H1 (cell line): ENCODE measurements at regions not wholly inside any gene's neighbourhood (a gene's known extent, or its start where the extent isn't known, plus 50 kb on each side); places are given as distances from the start of the nearest gene placed in this dataset.

Experiments
- ATF3 ChIP-seq: IDR thresholded peaks from 2 replicates; pipeline ENCODE4 v1.6.1; 2011; ENCODE audit warnings: low read depth, mild to moderate bottlenecking, low read length; ENCODE audit not compliant: insufficient read depth
- CBX8 ChIP-seq: fragments of 300-800, 300-1000 bp; sonication (generic); IDR thresholded peaks from 2 replicates; pipeline ENCODE4 v1.7.1; 2016; ENCODE audit warnings: low read depth, low read length, borderline replicate concordance
- POLR2A ChIP-seq, 2 experiments: IDR thresholded peaks; 1 replicate in 1 of 2; 2 replicates in 1 of 2; pipeline ENCODE4 v1.6.1; 2011; ENCODE audit warnings: low read depth in 2 of 2, low read length in 2 of 2, mild to moderate bottlenecking in 2 of 2; ENCODE audit errors: control extremely low read depth in 1 of 2
- POU5F1 ChIP-seq: IDR thresholded peaks from 2 replicates; pipeline ENCODE4 v1.6.1; 2011; ENCODE audit warnings: low read depth, mild to moderate bottlenecking, low read length, moderate library complexity
- RXRA ChIP-seq: IDR thresholded peaks from 2 replicates; pipeline ENCODE4 v1.6.1; 2011; ENCODE audit warnings: low read depth, mild to moderate bottlenecking, low read length, moderate library complexity; ENCODE audit not compliant: insufficient read depth
- TF ChIP-seq, protein P1 (sequence below): IDR thresholded peaks from 2 replicates; pipeline ENCODE4 v1.6.1; 2011; ENCODE audit warnings: low read length, improper control_type of control experiment

GRCh38 chr2:128369108-128369555, 50.5 kb upstream of the HS6ST1 start (continued):
- TF ChIP-seq CBX8 = no peak
- no peak for TF ChIP-seq POU5F1
- no peak for TF ChIP-seq POLR2A (IDR thresholded peaks at IDR 0.05; ENCODE audit: control extremely low read depth in 1 of 2, low read depth in 2 of 2, low read length in 2 of 2)
- no peak for TF ChIP-seq ATF3
- TF ChIP-seq, protein P1, sequence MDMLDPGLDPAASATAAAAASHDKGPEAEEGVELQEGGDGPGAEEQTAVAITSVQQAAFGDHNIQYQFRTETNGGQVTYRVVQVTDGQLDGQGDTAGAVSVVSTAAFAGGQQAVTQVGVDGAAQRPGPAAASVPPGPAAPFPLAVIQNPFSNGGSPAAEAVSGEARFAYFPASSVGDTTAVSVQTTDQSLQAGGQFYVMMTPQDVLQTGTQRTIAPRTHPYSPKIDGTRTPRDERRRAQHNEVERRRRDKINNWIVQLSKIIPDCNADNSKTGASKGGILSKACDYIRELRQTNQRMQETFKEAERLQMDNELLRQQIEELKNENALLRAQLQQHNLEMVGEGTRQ = no peak
- TF ChIP-seq RXRA = no peak
